Panc1 (cell line): ENCODE measurements at regions not wholly inside any gene's neighbourhood (a gene's known extent, or its start where the extent isn't known, plus 50 kb on each side); places are given as distances from the start of the nearest gene placed in this dataset.

Experiments used
- ATAC-seq: fragments of 200-7000 bp; cut with Tn5 transposase; 2 replicates; pipeline ENCODE4 v1.9.1; 2020; ENCODE audit warnings: mild to moderate bottlenecking, moderate library complexity
- BruUV-seq: library from RNA; stranded (reverse); fragments of 400-500 nt; replicated peaks from 2 replicates; lab custom pipeline; 2021; lab: Mats Ljungman, UMichigan
- CTCF ChIA-PET: fragments of 300-600 bp; sonication (Branson Sonifier 250); formaldehyde crosslinking; loops from one replicate; lab custom pipeline; 2022; ENCODE audit warnings: antibody characterized with exemption; lab: Charles Lee
- POLR2A ChIA-PET: fragments of 300-600 bp; sonication (Branson Sonifier 250); formaldehyde crosslinking; loops from one replicate; lab custom pipeline; 2022; ENCODE audit warnings: antibody characterized with exemption; lab: Charles Lee
- DNase-seq: peaks from one replicate; pipeline ENCODE4 v3.0.0-alpha.2; 2010; ENCODE audit warnings: low read depth, low spot score
- H3K27ac ChIP-seq: 2 replicates; pipeline ENCODE4 v1.5.1; 2011; ENCODE audit warnings: mild to moderate bottlenecking, low read length, inconsistent platforms
- H3K27me3 ChIP-seq: fragments of 200-500 bp; sonication (Bioruptor generic); 2 replicates; pipeline ENCODE4 v1.6.0; 2014; ENCODE audit warnings: low read length, inconsistent platforms; ENCODE audit not compliant: control insufficient read depth, insufficient read depth
- H3K36me3 ChIP-seq: fragments of 200-500 bp; sonication (Bioruptor generic); 2 replicates; pipeline ENCODE4 v1.5.1; 2014; ENCODE audit warnings: inconsistent platforms, mild to moderate bottlenecking, low read length, moderate library complexity; ENCODE audit not compliant: control insufficient read depth, insufficient read depth
- H3K4me1 ChIP-seq: 2 replicates; pipeline ENCODE4 v1.5.1; 2011; ENCODE audit warnings: inconsistent platforms, mild to moderate bottlenecking, low read length, moderate library complexity; ENCODE audit not compliant: control insufficient read depth, insufficient read depth
- H3K4me3 ChIP-seq, 2 experiments: 2 replicates each; pipeline ENCODE4 v1.5.1; 2011 to 2012; ENCODE audit warnings: low read depth in 2 of 2, low read length in 2 of 2, mild to moderate bottlenecking in 2 of 2, inconsistent platforms in 1 of 2, moderate library complexity in 1 of 2
- H3K9me3 ChIP-seq: fragments of 200-500 bp; sonication (Bioruptor generic); 2 replicates; pipeline ENCODE4 v1.5.1; 2014; ENCODE audit warnings: low read depth, mild to moderate bottlenecking, inconsistent platforms, low read length, moderate library complexity; ENCODE audit not compliant: control insufficient read depth, insufficient read depth
- POLR2AphosphoS5 ChIP-seq: IDR thresholded peaks from 2 replicates; pipeline ENCODE4 v1.6.1; 2012; ENCODE audit warnings: mild to moderate bottlenecking, low read depth, low read length, moderate library complexity
- SIN3A ChIP-seq: IDR thresholded peaks from 2 replicates; pipeline ENCODE4 v1.6.1; 2012; ENCODE audit warnings: low read depth, mild to moderate bottlenecking, low read length, moderate library complexity, borderline replicate concordance; ENCODE audit not compliant: insufficient read depth
- TCF7L2 ChIP-seq: IDR thresholded peaks from 2 replicates; pipeline ENCODE4 v1.6.1; 2011; ENCODE audit warnings: mild to moderate bottlenecking, low read depth, low read length, inconsistent platforms
- in situ Hi-C: cut with HindIII; loops from 2 replicates; pipeline ENCODE4 v1.10.0; 2016; ENCODE audit warnings: low sequenced_read_pairs, low pct_unique_long_range_greater_than_20kb
- intact Hi-C: fragments of 100-400 bp; cut with micrococcal nuclease; formaldehyde crosslinking; loops from one replicate; pipeline ENCODE4 v1.10.0; 2022; ENCODE audit not compliant: unreplicated experiment
- TF ChIP-seq, protein P1 (sequence below): fragments of 450-650 bp; IDR thresholded peaks from 2 replicates; pipeline ENCODE4 v1.5.1; 2017; ENCODE audit warnings: mild to moderate bottlenecking
- TF ChIP-seq, protein P2 (sequence below), 2 experiments: IDR thresholded peaks; 2 replicates each; pipeline ENCODE4 v1.6.1; 2011 to 2012; ENCODE audit warnings: low read depth in 2 of 2, control low read depth in 1 of 2, low read length in 1 of 2, mild to moderate bottlenecking in 1 of 2, moderate library complexity in 1 of 2; ENCODE audit not compliant: insufficient read depth in 1 of 2

DNA sequence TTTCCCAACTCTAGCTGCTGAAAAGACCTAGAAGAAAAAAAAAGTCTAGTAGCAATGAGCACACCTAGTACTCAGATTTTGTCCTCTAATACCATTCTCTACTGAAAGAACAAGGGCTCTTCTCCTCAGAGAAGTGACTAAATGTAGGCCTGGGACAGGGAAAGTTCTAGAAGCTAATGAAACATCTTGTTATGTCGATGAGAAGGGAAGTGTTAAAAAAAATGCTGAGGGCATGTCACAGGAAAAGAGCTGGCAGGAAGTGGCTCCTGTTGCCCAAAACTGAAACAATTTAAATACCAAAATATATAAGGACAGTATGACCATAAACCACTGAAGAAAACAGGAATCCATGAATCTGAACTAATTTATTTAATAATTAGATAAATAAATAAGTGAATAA is 581.4 kb upstream of the TBL1XR1 start:
- Histone ChIP-seq H3K4me3 (no peak overlapping the region), H3K9me3 (no peaks in the 10 kb centered on the region), H3K4me1 (no peaks in the 10 kb centered on the region; the same call in 1 of the 2 replicates), H3K27me3 (no peaks in the 10 kb centered on the region), H3K36me3 (no peaks in the 10 kb centered on the region), H3K27ac (peak overlapping the region; percentile 48; the same call in 1 of the 2 replicates)
- CTCF ChIA-PET, result no interaction called here
- POLR2A ChIA-PET, result no interaction called here
- ATAC-seq (no peak), DNase-seq (no peak)
- BruUV-seq, result no TSS peak
- in situ Hi-C loops (no loop called here), intact Hi-C loops (no loop called here)
- TF ChIP-seq POLR2AphosphoS5 (no peak), TCF7L2 (no peak), SIN3A (no peak)
- TF ChIP-seq, protein P1, sequence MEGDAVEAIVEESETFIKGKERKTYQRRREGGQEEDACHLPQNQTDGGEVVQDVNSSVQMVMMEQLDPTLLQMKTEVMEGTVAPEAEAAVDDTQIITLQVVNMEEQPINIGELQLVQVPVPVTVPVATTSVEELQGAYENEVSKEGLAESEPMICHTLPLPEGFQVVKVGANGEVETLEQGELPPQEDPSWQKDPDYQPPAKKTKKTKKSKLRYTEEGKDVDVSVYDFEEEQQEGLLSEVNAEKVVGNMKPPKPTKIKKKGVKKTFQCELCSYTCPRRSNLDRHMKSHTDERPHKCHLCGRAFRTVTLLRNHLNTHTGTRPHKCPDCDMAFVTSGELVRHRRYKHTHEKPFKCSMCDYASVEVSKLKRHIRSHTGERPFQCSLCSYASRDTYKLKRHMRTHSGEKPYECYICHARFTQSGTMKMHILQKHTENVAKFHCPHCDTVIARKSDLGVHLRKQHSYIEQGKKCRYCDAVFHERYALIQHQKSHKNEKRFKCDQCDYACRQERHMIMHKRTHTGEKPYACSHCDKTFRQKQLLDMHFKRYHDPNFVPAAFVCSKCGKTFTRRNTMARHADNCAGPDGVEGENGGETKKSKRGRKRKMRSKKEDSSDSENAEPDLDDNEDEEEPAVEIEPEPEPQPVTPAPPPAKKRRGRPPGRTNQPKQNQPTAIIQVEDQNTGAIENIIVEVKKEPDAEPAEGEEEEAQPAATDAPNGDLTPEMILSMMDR, result no peak
- TF ChIP-seq, protein P2, sequence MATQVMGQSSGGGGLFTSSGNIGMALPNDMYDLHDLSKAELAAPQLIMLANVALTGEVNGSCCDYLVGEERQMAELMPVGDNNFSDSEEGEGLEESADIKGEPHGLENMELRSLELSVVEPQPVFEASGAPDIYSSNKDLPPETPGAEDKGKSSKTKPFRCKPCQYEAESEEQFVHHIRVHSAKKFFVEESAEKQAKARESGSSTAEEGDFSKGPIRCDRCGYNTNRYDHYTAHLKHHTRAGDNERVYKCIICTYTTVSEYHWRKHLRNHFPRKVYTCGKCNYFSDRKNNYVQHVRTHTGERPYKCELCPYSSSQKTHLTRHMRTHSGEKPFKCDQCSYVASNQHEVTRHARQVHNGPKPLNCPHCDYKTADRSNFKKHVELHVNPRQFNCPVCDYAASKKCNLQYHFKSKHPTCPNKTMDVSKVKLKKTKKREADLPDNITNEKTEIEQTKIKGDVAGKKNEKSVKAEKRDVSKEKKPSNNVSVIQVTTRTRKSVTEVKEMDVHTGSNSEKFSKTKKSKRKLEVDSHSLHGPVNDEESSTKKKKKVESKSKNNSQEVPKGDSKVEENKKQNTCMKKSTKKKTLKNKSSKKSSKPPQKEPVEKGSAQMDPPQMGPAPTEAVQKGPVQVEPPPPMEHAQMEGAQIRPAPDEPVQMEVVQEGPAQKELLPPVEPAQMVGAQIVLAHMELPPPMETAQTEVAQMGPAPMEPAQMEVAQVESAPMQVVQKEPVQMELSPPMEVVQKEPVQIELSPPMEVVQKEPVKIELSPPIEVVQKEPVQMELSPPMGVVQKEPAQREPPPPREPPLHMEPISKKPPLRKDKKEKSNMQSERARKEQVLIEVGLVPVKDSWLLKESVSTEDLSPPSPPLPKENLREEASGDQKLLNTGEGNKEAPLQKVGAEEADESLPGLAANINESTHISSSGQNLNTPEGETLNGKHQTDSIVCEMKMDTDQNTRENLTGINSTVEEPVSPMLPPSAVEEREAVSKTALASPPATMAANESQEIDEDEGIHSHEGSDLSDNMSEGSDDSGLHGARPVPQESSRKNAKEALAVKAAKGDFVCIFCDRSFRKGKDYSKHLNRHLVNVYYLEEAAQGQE (IDR thresholded peaks at IDR 0.05; ENCODE audit: insufficient read depth in 1 of 2, low read depth in 2 of 2, low read length in 1 of 2), result no peak

DNA sequence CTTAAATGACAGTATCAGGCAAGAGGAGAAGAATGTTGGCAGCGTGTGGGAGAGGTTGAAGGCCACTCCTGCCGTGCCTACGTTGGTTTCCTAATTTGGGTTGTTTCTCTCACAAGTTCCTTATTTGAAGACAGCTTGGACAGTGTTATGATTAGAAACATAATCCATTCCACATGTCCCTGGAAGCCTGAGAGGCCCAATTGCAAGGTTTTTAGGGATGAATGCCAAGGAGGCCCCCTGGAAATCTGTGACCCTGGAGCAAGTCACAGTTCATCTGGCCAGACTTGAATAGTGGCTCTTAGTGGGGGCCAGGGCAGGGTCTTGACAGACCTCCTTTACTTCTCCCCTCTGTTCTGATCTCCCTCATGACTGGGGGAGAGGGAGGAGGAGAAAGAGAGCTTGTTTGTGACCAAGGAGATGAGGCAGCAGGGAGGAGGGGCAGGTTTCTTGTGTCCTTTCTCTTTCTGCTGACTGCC is 584.4 kb upstream of the TBL1XR1 start:
- TF ChIP-seq TCF7L2, result no peak
- TF ChIP-seq POLR2AphosphoS5, result no peak
- TF ChIP-seq, protein P1, result no peak
- TF ChIP-seq SIN3A, result no peak
- TF ChIP-seq, protein P2 (IDR thresholded peaks at IDR 0.05; ENCODE audit: insufficient read depth in 1 of 2, low read depth in 2 of 2, low read length in 1 of 2), result no peak
- POLR2A ChIA-PET, result no interaction called here
- no peak overlapping the region for H3K27ac ChIP-seq
- H3K36me3 ChIP-seq, result no peaks in the 10 kb centered on the region
- H3K4me3 ChIP-seq, result no peak overlapping the region
- in situ Hi-C loops (no loop called here), intact Hi-C loops (no loop called here)
- H3K9me3 ChIP-seq, result no peaks in the 10 kb centered on the region
- BruUV-seq, result no TSS peak
- DNase-seq (no peak), ATAC-seq (no peak)
- CTCF ChIA-PET, result interaction anchor here (0.6 kb wide), 1 partner anchor 538 kb away, joined by 8 read pairs; no protein-coding TSS in a partner anchor
- no peaks in the 10 kb centered on the region; the same call in 1 of the 2 replicates for H3K4me1 ChIP-seq
- no peaks in the 10 kb centered on the region for H3K27me3 ChIP-seq
